ENCODE measurements at regions not wholly inside any gene's neighbourhood (a gene's known extent, or its start where the extent isn't known, plus 50 kb on each side); places are given as distances from the start of the nearest gene placed in this dataset.

DNA sequence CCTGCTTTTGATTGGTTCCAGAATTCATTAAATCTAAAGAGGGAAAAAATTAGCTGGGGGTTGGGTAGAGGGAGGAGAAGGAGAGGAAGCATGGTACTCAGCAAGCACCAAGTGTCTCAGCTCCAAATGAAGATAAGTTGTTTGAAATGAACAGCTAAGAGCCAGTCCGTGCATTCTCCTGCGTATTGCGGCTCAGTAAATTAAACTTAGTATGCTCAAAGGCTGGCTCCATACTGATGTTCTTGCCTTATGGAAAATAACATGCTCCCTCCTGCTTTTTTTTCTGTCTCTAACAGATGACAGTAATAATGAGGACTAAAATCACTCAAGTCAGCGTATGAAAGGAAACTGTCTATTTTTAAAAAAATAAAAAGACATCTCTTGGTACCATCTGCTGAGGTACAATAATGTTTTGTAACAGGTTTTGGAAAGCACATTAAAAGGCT lies 161.0 kb downstream of the SPATA31D1 start:
- TF ChIP-seq POLR2A (IDR thresholded peaks at IDR 0.05; ENCODE audit: borderline replicate concordance, extremely low read depth, insufficient read depth, insufficient read length) (no peak), SIN3A (IDR thresholded peaks at IDR 0.05; ENCODE audit: low read depth) (no peak), EZH2 (IDR thresholded peaks at IDR 0.05) (no peak), RAD21 (IDR thresholded peaks at IDR 0.05; ENCODE audit: low read depth) (no peak), POLR2AphosphoS5 (IDR thresholded peaks at IDR 0.05; ENCODE audit: low read depth, low read length) (no peak)
- TF ChIP-seq, protein P1, sequence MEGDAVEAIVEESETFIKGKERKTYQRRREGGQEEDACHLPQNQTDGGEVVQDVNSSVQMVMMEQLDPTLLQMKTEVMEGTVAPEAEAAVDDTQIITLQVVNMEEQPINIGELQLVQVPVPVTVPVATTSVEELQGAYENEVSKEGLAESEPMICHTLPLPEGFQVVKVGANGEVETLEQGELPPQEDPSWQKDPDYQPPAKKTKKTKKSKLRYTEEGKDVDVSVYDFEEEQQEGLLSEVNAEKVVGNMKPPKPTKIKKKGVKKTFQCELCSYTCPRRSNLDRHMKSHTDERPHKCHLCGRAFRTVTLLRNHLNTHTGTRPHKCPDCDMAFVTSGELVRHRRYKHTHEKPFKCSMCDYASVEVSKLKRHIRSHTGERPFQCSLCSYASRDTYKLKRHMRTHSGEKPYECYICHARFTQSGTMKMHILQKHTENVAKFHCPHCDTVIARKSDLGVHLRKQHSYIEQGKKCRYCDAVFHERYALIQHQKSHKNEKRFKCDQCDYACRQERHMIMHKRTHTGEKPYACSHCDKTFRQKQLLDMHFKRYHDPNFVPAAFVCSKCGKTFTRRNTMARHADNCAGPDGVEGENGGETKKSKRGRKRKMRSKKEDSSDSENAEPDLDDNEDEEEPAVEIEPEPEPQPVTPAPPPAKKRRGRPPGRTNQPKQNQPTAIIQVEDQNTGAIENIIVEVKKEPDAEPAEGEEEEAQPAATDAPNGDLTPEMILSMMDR (IDR thresholded peaks at IDR 0.05 in 2 of 3, conservative IDR thresholded peaks at IDR 0.05 in 1 of 3; ENCODE audit: borderline replicate concordance in 1 of 3, insufficient read depth in 1 of 3, low read depth in 2 of 3, low read length in 2 of 3) = no peak
- TF ChIP-seq, protein P2, sequence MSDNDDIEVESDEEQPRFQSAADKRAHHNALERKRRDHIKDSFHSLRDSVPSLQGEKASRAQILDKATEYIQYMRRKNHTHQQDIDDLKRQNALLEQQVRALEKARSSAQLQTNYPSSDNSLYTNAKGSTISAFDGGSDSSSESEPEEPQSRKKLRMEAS (IDR thresholded peaks at IDR 0.05) = no peak
